CD4-positive, alpha-beta T cell (primary cell): ENCODE measurements at regions not wholly inside any gene's neighbourhood (a gene's known extent, or its start where the extent isn't known, plus 50 kb on each side); places are given as distances from the start of the nearest gene placed in this dataset.

ENCODE experiments used
- ATAC-seq: fragments of 200-7000 bp; cut with Tn5 transposase; one replicate; pipeline ENCODE4 v1.10.0; 2022; ENCODE audit warnings: mild to moderate bottlenecking; ENCODE audit not compliant: poor library complexity
- CTCF ChIA-PET: fragments of 350-600 bp; sonication (Branson Sonifier 250); formaldehyde crosslinking; loops from one replicate; lab custom pipeline; 2021; ENCODE audit warnings: antibody characterized with exemption, inconsistent platforms; lab: Charles Lee
- POLR2A ChIA-PET: fragments of 350-600 bp; sonication (Branson Sonifier 250); formaldehyde crosslinking; loops from one replicate; lab custom pipeline; 2021; ENCODE audit warnings: antibody characterized with exemption, inconsistent platforms; lab: Charles Lee
- DNase-seq, 14 experiments: peaks; one replicate each; pipeline ENCODE4 v3.0.0-alpha.2; 2013 to 2020; ENCODE audit warnings: mixed read lengths in 2 of 14
- H3K27ac ChIP-seq, 2 donors: one replicate each; pipeline versions ENCODE4 v1.5.1 to v1.7.0; 2013; ENCODE audit warnings: low read length in 2 of 2, low read depth in 1 of 2, mild to moderate bottlenecking in 1 of 2
- H3K27me3 ChIP-seq, 2 experiments: 1 replicate in 1 of 2; 2 replicates in 1 of 2; pipeline versions ENCODE4 v1.6.1 to v1.7.0; 2013; ENCODE audit warnings: low read length in 2 of 2, control low read depth in 1 of 2, mild to moderate bottlenecking in 1 of 2, moderate library complexity in 1 of 2; ENCODE audit not compliant: insufficient read depth in 2 of 2, control insufficient read depth in 1 of 2
- H3K36me3 ChIP-seq: one replicate; pipeline ENCODE4 v1.6.1; 2013; ENCODE audit warnings: low read length, control low read depth; ENCODE audit not compliant: insufficient read depth
- H3K4me1 ChIP-seq: one replicate; pipeline ENCODE4 v1.6.1; 2013; ENCODE audit warnings: low read length, control low read depth; ENCODE audit not compliant: insufficient read depth
- H3K4me3 ChIP-seq: one replicate; pipeline ENCODE4 v1.5.1; 2013; ENCODE audit warnings: mild to moderate bottlenecking, low read length, moderate library complexity
- H3K9me3 ChIP-seq, 2 experiments: 1 replicate in 1 of 2; 2 replicates in 1 of 2; pipeline versions ENCODE4 v1.6.1 to v1.7.0; 2013; ENCODE audit warnings: low read length in 2 of 2, mild to moderate bottlenecking in 2 of 2, control low read depth in 1 of 2, moderate library complexity in 1 of 2; ENCODE audit not compliant: control insufficient read depth in 1 of 2, insufficient read depth in 1 of 2
- H3K27ac Mint-ChIP-seq: one replicate; pipeline ENCODE4 v1.8.0; 2020; ENCODE audit warnings: mixed read lengths
- H3K27me3 Mint-ChIP-seq: one replicate; pipeline ENCODE4 v1.8.0; 2021; ENCODE audit warnings: mixed read lengths
- H3K36me3 Mint-ChIP-seq: one replicate; pipeline ENCODE4 v1.8.0; 2021; ENCODE audit warnings: low read depth, mixed read lengths
- H3K4me1 Mint-ChIP-seq: one replicate; pipeline ENCODE4 v1.8.0; 2021; ENCODE audit warnings: low read depth, mixed read lengths
- H3K4me3 Mint-ChIP-seq: one replicate; pipeline ENCODE4 v1.8.0; 2020; ENCODE audit warnings: mild to moderate bottlenecking, mixed read lengths
- H3K9me3 Mint-ChIP-seq: one replicate; pipeline ENCODE4 v1.8.0; 2020; ENCODE audit warnings: mixed read lengths
- CTCF ChIP-seq: fragments of 200-600 bp; IDR thresholded peaks from one replicate; pipeline ENCODE4 v1.8.0; 2022; ENCODE audit warnings: antibody characterized with exemption, mild to moderate bottlenecking
- intact Hi-C, 2 experiments: fragments of 100-400 bp; cut with DNase I in 1 of 2; cut with micrococcal nuclease in 1 of 2; formaldehyde crosslinking; loops; one replicate each; pipeline versions ENCODE4 v1.15.1 to v1.9.0; 2023 to 2025; cut with DNase I, micrococcal nuclease

GRCh38 chr15:69881302-69881670 is 216.4 kb downstream of the TLE3 start:
- Histone ChIP-seq H3K36me3 (no peaks in the 10 kb centered on the region), H3K4me3 (no peak overlapping the region), H3K27me3 (no peaks in the 10 kb centered on the region), H3K9me3 (no peaks in the 10 kb centered on the region), H3K27ac (no peak overlapping the region), H3K4me1 (no peaks in the 10 kb centered on the region)
- DNase-seq (no peak), ATAC-seq (no peak)
- CTCF ChIA-PET: no interaction called here
- no peaks in the 10 kb centered on the region for H3K9me3 Mint-ChIP-seq
- H3K36me3 Mint-ChIP-seq: no peaks in the 10 kb centered on the region
- intact Hi-C loops: no loop called here
- no peak overlapping the region for H3K27ac Mint-ChIP-seq
- POLR2A ChIA-PET: no interaction called here
- no peaks in the 10 kb centered on the region for H3K4me1 Mint-ChIP-seq
- no peak overlapping the region for H3K4me3 Mint-ChIP-seq
- H3K27me3 Mint-ChIP-seq: no peaks in the 10 kb centered on the region
- no peak for TF ChIP-seq CTCF

GRCh38 chr15:69881766-69882165 is 216.0 kb downstream of the TLE3 start:
- H3K4me1 ChIP-seq: no peaks in the 10 kb centered on the region
- DNase-seq (no peak), ATAC-seq (no peak)
- Mint-ChIP-seq H3K9me3 (no peaks in the 10 kb centered on the region), H3K27ac (no peak overlapping the region), H3K4me1 (no peaks in the 10 kb centered on the region), H3K36me3 (no peaks in the 10 kb centered on the region), H3K27me3 (no peaks in the 10 kb centered on the region), H3K4me3 (no peak overlapping the region)
- no peaks in the 10 kb centered on the region for H3K27me3 ChIP-seq
- no peak for TF ChIP-seq CTCF
- POLR2A ChIA-PET: no interaction called here
- H3K4me3 ChIP-seq: no peak overlapping the region
- CTCF ChIA-PET: no interaction called here
- no peaks in the 10 kb centered on the region for H3K9me3 ChIP-seq
- H3K36me3 ChIP-seq: no peaks in the 10 kb centered on the region
- no peak overlapping the region for H3K27ac ChIP-seq
- intact Hi-C loops: no loop called here

DNA sequence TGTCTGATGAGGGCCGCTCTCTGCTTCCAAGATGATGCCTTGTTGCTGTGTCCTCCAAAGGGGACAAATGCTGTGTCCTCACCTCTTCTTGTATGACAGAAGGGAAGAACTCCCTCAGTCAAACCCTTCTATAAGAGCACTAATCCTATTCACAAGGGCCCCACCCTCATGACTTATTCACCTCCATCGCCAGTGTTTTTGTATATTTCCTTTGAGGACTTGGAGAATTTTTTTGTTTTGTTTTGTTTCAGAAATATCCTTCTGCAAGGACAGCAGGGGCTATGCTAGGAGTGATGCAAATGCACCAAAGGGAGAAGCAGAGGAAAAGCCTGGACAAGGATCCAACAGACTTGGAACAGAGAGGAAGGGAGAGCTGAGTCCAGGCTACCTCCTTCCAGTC is 214.4 kb downstream of the TLE3 start:
- no peaks in the 10 kb centered on the region for H3K9me3 Mint-ChIP-seq
- no peak for ATAC-seq
- intact Hi-C loops: no loop called here
- Histone ChIP-seq H3K36me3 (no peaks in the 10 kb centered on the region), H3K4me1 (no peaks in the 10 kb centered on the region), H3K27me3 (no peaks in the 10 kb centered on the region), H3K9me3 (no peaks in the 10 kb centered on the region), H3K27ac (no peak overlapping the region), H3K4me3 (no peak overlapping the region)
- no peaks in the 10 kb centered on the region for H3K27me3 Mint-ChIP-seq
- H3K36me3 Mint-ChIP-seq: no peaks in the 10 kb centered on the region
- no peak for DNase-seq
- H3K4me3 Mint-ChIP-seq: no peak overlapping the region
- no peak overlapping the region for H3K27ac Mint-ChIP-seq
- ChIA-PET CTCF (no interaction called here), POLR2A (no interaction called here)
- H3K4me1 Mint-ChIP-seq: no peaks in the 10 kb centered on the region
- no peak for TF ChIP-seq CTCF
